Retina (tissue), 1 donor: ENCODE measurements at regions not wholly inside any gene's neighbourhood (a gene's known extent, or its start where the extent isn't known, plus 50 kb on each side); places are given as distances from the start of the nearest gene placed in this dataset.
A peak's percentile ranks its signal among the peaks of the same experiment; 100 is the strongest.
"Not testable (repeated sequence)": the region's sequence is repeated elsewhere in the genome, so short reads cannot be mapped to it uniquely, and the experiment has no call there.

ENCODE experiments used
- DNase-seq: peaks from one replicate; pipeline ENCODE4 v3.0.0-alpha.2; 2016

DNA sequence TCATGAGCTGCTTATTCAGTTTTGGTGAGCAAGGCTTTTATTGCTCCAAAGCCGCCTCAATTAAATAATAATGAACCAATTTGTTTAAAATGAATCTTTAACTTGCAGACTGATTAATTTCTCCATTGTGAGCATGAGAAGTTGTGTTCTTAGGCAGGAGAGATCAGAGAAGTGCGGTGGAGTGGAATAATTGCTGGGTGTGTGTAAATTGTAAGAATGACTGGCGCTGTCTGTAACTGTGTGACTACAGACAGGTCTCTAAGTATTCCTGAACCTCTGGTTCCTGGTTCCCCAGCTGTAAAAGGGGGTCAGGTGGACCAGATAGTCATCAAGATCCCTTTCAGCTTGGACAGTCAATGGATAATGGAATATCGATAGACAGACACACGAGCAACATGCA lies 98.0 kb upstream of the EFEMP1 start:
- DNase-seq: peak; percentile 68

DNA sequence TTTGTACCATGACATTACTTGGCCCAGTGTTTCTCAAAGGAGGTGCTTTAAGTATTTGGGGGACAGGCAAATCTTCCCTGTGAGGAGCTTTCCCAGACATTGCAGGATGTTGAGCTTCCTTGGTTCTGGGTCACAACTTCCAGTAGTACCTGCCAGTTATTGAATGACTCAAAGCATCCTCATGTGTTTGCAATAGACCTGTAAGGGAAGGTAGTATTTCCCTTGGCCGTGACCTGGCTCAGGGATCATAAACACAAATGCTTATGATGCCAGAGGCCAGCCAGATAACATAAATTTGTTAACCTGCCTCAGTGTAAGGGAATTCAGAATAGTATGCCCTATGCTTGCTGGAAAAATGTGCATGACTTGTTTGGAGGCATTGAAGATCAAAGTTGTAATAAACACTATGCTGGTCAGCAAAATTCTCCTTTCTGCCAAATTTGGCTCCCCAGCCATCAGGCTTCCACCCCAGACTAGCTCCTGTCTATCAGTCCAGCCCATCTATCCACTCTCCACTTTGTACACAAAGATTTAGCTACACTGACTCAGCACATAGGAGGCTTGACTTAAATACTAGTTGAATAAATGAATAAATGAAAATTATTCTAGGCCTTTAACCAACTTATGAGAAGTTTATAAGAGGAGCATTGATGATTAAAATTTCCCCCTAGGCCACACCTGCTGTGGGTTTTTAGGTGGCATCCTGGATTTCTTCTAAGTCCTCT lies 102.0 kb upstream of the EFEMP1 start:
- no peak for DNase-seq

DNA sequence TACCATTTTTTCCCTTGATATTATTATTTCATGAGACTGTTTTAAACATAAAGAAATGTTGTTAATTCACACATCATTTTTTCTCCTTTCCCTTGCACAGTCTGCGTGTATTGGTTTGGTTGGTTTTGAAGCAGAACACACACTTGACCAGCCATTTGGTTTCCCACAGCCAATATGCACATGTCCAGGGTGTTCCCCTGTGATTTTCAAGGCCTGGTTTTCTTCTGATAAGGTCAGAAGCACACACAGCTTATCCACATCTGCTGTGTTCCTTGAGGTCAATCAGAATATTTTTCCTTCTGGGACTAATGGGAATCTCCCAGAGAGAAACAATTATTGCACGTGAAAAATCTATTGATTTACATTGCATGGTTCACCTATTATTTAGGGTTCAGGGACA lies 103.2 kb upstream of the EFEMP1 start:
- DNase-seq: no peak

DNA sequence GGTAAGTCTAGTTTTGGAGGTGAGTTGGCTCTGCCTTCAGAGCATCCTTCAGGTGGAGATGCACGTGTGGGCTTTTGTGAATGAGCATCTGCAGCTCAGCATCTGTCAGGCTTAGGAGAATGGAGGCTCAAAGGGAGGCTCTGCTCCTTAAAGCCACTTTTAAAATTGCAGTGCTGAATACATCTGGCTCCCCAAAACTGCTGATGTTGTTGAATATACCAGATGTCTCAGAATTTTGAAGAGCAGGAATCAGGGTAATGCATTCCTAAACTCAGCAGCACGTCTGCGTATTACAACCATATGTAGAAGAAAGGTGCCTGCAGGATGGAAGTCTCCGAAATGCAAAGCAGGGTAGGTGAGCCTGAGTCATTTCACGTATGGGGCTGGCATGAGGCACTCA lies 106.5 kb upstream of the EFEMP1 start:
- no peak for DNase-seq

DNA sequence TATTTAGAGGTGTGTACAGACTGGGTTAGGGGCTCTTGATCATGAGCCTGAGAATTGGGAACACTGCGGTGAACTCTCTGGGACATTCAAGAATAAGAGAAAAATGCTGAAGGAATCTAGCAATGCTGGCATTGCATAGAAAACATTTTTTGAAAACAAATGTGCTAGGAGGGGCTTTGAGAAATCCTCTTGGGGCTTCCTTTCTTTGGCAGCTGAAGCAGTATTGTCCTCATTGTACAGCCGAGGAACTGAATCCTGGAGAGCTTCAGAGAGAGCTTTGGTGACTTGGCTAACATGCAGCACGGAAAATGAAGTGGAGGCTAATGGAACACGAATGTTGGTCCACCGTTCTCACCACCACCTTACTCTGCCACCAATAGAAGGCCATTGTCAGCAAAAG lies 107.3 kb upstream of the EFEMP1 start:
- DNase-seq: no peak

DNA sequence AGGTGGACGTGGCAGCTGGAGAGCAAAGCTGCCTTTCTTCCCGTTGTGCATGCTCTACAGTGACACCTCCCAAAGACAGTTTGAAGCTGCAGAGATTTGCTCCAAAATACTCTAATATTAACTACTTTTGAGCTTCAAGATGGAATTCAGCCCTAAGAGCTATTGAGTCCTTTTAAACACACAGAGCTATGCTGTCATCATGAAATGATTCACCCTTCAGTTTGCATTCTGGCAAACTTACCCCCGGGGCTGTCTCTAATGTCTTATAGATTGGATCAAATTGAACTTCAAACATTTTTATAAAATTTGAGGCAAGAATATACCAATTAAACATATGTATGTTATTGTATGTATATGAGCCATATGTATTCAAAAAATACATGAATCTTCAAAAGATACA lies 110.7 kb upstream of the EFEMP1 start:
- DNase-seq: no peak

DNA sequence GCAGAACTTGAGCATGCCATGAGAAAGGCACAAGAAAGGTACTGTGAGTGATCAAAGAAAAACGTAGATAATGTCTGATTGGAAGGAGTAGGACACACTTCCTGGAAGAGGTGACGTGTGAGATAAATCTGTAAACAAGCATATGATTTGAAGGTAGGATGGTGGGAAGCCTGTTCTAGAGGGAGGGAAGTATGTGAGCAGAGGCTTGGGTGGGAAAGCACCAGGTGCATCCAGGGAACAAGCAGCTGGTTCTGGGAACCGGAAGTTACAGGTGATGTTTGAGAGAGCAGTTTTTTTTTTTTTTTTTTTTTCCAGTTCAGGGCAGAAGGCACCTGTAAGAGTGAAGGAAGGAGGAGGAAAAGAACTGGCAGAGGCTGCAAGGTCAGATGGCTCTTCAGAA lies 116.6 kb upstream of the EFEMP1 start:
- no peak for DNase-seq

DNA sequence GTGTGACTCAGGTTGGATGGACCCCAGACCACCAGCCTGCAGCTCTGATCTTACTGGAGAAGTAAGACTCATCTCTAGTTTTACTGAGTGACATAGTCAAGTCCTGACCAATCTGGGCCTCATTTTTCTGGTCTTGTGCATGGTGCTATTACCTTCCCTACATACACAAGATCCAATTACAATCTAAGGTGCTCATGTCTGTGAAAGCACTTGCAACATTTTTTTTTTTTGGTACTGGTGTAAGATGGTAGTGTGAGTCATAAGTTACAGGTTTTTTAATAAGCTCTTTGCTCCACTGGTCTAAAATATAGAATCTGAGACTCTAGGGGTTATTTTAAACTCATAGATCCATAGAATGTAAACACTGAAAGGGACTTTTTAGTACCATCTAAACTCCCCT lies 117.3 kb upstream of the EFEMP1 start:
- DNase-seq: no peak

DNA sequence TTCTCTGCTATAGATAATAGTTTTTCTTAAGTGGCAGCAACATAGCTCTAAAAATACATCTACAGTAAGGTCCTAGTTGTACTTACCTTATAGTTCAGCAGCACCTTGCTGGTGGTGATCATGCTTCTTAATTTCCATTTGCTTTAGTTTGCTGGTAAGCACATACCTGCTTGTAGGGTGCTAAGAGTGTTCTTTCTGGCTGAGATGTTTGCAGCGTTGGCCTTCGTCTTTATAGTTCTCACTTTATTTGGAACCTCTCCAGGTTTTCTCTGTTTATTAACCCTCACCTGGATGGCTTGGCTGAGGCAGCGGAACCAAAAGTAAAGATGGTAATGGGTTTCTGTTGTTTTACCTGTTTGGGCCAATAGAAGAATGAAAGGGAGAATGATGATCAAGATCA lies 123.6 kb upstream of the EFEMP1 start:
- DNase-seq: no peak

DNA sequence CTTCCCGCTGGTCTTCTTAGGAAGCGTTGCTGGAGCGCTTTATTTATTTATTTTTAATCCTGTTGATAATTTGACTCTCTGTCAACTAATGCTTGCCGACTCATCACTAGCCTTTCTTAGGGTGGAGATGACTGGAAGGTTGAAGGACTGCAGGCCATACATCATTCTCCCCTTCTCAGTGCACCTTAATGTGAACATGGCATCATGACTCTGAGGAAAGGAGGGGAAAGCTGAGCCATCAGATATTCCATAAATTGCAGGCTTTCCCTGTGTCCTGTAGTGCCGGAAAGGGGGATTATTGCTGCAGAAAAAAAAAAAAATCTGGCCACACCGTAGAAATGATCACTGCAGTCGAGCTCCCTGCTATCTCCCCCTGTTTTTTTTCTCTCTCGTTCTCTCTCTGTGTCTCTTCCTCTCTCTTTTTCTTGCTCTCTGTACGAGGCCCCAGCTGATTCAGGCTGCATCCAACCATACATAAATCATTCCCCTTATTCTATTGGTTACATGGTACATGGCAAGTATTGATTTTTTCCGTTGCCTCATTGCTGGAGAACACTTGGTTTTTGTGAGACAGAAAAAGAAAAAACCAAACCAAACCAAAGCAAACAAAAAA lies 125.8 kb upstream of the EFEMP1 start:
- DNase-seq: peak; percentile 62

DNA sequence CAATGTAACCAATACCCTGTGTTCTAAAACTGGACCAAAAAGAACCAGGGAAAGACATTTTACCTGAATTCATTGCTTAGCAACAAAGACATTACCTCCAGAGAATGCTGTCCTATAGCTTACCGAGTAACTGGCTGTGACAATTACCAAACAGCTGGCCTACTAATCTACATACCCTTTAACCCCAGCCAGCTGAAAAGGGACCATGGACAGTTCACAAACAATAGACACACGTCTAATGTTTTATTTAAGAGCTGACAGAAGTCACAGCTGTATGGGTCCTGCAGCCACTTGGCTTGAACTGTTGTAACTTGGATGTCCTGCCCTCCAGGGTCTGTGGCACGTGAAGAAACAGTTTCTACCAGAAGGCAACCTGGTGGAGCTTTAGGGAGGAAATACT lies 130.1 kb upstream of the EFEMP1 start:
- DNase-seq: no peak

DNA sequence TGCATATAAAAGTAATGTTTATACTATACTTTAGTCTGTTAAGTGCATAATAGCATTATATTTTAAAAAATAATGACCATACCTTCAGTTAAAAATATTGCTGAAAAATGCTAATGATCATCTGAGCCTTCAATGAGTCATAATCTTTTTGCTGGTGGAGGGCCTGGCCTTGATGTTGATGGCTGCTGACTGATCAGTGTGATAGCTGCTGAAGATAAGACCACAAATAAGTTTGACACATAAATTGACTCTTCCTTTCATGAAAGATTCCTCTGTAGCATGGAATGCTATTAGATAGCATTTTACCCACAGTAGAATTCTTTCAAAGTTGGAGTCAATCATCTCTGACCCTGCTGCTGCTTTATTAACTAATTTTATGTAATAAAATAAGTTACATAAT lies 128.4 kb upstream of the CCDC85A start:
- no peak for DNase-seq

DNA sequence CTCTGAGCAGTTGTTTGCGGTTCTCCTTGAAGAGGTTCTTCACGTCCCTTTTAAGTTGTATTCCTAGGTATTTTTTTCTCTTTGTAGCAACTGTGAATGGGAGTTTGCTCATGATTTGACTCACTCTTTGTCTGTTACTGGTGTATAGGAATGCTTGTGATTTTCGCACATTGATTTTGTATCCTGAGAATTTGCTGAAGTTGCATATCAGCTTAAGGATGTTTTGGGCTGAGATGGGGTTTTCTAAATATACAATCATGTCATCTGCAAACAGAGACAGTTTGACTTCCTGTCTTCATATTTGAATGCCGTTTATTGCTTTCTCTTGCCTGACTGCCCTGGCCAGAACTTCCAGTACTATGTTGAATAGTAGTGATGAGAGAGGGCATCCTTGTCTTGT lies 122.5 kb upstream of the CCDC85A start:
- not testable (repeated sequence) for DNase-seq

DNA sequence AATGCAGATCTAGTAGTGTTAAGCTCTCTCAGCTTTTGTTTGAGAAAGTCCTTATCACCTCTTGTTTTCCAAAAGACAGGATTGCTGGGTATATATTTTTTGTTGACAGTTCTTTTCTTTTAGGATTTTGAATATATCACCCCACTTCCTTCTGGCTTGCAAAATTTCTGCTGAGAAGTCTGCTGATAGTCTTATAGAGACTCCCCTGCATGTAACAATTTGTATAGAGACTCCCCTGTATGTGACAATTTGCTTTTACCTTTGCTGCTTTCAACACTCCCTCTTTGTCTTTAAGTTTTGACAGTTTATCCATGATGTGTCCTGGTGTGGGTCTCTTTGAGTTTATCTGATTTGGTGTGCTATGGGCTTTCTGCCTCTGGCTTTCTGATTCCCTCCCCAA lies 115.0 kb upstream of the CCDC85A start:
- DNase-seq: no peak

DNA sequence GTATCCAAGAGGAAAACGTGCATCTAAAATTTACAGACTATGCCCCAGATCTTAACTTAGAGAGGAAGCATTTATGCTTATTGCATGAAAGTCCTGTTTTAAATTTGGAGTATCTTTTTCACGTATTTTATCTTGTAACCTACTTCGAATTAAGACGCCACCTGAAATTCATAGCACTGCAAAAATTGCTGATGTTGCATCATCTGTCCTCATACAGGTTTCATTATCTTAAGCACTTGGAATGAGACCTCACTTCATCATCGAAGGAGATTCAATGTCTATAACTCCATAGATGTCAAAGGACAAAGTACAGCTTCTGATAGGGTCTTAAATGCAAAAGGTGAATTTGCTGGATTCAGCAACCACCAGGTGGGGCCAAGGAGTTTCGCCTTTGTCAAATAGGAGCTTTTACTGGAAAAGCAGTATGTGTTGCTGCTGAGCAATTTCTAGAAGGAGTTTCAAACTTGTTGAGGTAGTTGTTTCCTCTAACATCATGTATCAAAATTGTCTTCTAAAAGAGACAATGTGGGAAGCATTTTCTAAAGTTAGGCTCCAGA lies 106.4 kb upstream of the CCDC85A start:
- no peak for DNase-seq

DNA sequence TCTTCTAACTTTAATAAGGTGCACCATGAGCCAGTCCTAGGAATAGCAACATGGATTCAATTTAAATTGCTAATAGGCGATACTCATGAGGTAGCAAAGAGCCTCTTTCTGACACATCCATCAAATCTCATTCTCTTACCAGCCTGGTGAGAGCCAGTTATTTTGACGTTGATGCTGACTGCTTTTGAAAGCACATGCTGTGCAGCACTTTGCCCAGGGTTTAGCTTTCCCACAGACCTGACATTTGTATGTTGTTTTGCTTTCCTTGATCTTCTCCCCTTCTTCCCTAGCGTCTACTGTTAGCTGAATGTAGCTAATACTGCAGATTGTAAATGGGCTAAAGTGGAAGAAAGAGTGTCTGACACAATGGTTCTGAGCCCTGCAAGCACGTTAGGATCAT lies 101.1 kb upstream of the CCDC85A start:
- DNase-seq: peak; percentile 89

DNA sequence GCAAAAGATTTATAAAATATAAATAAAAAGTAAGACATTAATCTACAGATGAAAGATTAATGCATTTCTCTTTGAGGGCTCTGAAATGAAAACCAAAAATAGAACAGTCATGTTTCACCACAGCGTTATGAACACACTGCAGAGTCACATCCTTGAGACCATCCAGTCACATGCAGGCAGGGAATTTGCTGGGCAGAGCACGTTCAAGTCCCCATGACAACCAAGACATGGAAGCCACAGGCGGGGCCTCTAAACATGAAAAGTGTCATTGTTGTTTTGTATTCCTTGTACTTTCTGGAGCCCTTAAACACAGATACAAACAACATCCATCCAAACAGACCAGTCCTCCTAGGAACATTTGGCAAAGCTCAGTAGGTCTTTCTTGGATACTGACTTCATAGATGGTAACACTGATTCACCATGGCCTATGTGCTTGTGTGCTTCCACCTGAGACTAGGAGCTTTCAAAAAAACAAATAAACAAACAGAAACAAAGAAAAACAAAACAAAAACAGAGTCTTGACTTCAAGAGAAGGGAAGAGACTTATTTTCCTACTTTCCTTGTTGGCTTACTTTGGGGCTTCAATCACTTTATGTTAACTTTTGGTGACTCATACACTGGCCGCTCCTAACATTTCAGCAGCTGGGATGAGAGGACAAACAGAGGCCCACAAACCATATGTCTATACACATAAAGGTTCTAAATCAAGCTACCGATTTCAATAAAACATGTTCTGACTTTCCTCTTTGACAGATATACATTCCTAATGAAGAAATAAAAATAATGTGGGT lies 99.5 kb upstream of the CCDC85A start:
- peak; percentile 20 for DNase-seq

DNA sequence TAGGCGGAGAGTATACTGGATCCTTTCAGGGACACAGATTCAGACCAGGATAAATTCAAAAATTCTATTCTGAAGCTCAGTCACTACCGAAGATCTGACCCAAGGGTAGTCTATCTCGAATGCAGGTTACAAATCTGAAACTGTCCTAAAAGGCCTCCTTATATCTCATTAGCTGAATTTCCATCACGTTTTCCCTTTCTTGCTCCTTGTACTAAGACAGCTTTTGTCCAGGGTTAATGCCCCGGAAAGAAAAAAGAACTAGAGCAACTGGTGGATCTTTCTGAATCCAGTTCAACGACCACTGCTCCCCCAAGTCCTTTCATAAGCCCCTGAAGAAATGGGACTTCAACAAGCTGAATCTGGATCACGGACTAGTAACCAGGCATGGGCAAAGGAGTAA lies 97.5 kb upstream of the CCDC85A start:
- DNase-seq: peak; percentile 68

DNA sequence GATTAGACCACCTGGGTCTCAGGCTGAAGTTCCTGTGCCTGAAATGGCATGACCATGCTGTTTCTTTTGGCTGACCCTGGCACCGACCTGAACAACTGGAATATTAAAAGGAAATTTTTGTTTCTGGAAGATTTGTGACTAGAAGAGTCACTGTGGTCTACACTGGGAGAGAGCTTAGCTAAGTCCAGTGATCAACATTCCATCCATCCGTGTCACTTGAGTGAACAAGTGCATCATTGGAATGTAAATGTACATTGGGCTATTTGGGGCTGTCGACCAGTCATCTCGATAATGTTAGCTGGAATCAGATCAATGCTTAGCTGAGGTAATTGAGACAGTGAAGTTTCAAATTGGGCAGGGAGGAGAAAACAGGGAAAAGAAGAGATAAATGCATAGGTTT lies 95.4 kb upstream of the CCDC85A start:
- no peak for DNase-seq

DNA sequence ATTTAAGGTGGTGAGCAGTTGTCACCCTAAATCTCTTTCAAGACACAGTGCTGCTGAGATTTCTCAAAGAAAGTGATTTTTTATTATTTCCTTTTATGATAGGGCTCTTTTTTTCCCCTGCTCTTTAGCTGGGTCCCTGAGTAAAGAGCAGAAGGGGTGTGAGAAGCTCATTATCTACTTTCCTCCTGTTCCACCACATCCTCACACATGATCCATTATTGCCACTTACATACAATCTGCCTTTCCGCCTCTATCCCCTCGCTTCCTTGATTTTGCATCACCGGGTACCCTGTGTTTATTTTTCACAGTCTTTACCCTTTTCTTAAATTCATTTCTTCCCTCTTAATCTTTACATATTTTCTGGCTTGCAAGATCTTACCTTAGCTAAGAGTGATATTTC lies 93.9 kb upstream of the CCDC85A start:
- no peak for DNase-seq

DNA sequence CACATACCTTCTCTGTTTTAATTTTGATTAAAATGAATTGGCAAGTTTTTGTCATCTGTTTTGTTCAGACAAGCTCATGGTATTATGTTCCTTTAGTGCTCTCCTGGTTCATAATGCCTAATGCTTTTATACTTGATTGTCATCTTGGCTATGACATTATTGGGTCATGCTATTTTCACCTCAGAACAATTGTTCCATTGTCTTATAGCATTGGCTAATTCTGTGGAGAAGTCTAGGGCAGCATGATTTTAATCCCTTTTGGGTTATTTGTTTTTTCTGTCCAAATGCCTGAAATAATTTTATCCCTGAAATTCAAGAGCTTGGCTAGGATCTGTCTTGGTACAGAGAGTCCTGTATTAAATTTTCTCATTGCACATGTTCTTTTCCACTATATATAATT lies 83.8 kb upstream of the CCDC85A start:
- no peak for DNase-seq

DNA sequence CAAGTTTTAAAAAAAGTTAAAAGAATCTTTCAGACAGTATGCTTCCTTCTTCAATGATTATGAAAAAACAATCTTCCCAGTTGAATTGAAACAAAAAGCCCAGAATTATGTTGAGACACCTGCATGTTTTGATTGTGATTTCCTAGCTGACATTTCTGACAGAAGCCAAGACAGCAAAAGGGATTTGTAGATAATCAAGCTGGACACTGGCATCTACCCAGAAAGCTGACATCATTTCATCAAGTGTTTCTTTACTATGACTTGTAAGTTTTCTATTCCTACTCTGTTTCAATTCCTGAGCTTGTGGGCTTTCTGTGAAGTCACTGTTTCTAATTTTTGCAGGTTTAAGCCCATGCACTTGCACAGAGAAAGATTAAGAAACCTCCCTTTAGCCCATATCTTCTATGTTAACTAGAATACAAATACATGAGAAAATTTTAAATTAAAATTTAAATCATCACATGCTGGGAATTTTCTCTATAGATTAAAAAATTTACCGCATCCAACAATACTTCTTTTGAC lies 82.9 kb upstream of the CCDC85A start:
- no peak for DNase-seq

DNA sequence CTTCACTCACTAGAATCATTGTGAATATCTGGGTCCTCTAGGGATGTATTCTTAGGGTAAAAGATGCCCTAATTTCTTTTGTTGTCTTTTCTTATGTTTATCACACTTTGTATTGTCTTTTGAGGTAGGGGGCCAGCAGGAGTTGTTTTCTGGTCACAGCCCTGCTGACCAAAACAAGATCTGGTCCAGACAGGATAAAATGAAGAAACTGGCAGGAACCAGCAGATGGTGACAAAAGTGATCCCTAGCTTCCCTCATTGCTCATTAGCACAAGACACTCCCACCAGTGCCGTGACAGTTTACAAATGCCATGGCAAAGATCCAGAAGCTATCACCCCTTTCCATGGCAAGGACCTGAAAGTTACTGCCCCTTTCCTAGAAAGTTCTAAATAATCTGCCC lies 81.7 kb upstream of the CCDC85A start:
- DNase-seq: peak; percentile 35

DNA sequence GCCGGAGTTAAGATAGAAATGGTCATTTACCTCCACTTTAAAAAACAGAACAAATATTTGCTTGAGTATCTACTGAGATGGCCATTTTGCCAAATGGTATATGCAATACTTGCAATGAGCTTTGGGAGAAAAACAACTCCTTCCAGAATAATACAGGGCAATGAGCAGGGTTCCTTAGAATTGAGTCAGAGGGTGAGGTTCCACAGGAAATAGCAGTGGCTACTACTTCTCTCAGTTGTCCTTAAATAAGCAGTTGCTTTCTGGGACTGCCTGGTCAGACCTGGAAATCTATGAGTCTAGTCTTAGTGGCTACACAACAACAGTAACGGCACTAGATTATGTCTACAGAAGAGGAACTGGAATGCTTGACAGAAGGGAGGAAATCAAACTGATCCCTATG lies 80.9 kb upstream of the CCDC85A start:
- no peak for DNase-seq
